ENCODE measurements at regions not wholly inside any gene's neighbourhood (a gene's known extent, or its start where the extent isn't known, plus 50 kb on each side); places are given as distances from the start of the nearest gene placed in this dataset.

GRCh38 chr5:123992641-123993040 lies 480.7 kb downstream of the CSNK1G3 start:
- TF ChIP-seq YY1 (IDR thresholded peaks at IDR 0.05; ENCODE audit: insufficient read depth, insufficient replicate concordance, low read depth, low read length) (no peak), ZNF547 (CRISPR knock-in tag; IDR thresholded peaks at IDR 0.05) (no peak), KLF6 (CRISPR knock-in tag; IDR thresholded peaks at IDR 0.05) (no peak)
- TF ChIP-seq, protein P1, sequence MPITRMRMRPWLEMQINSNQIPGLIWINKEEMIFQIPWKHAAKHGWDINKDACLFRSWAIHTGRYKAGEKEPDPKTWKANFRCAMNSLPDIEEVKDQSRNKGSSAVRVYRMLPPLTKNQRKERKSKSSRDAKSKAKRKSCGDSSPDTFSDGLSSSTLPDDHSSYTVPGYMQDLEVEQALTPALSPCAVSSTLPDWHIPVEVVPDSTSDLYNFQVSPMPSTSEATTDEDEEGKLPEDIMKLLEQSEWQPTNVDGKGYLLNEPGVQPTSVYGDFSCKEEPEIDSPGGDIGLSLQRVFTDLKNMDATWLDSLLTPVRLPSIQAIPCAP (CRISPR knock-in tag; IDR thresholded peaks at IDR 0.05; ENCODE audit: low read depth) = no peak
